ENCODE measurements at regions not wholly inside any gene's neighbourhood (a gene's known extent, or its start where the extent isn't known, plus 50 kb on each side); places are given as distances from the start of the nearest gene placed in this dataset.

DNA sequence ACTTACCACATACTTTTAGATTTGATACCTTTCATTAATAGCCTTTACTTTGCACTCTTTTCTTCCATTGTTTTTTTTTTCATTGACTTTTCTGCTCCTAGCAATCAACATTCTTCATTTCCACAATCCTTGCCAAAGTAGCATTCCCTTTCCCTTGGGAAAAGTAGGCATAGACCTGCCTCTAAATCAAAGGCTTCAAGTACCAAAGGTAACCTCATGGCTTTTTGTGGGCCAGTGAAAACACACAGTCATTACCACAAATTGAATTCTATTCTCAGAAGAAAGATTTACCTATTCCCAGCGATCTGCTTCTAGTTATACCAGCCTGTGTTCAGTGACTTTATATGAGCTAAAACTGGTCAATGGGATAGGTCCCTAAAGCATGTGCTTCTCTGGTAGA, 109.2 kb downstream of the SOCS6 start:
- TF ChIP-seq, protein P1, sequence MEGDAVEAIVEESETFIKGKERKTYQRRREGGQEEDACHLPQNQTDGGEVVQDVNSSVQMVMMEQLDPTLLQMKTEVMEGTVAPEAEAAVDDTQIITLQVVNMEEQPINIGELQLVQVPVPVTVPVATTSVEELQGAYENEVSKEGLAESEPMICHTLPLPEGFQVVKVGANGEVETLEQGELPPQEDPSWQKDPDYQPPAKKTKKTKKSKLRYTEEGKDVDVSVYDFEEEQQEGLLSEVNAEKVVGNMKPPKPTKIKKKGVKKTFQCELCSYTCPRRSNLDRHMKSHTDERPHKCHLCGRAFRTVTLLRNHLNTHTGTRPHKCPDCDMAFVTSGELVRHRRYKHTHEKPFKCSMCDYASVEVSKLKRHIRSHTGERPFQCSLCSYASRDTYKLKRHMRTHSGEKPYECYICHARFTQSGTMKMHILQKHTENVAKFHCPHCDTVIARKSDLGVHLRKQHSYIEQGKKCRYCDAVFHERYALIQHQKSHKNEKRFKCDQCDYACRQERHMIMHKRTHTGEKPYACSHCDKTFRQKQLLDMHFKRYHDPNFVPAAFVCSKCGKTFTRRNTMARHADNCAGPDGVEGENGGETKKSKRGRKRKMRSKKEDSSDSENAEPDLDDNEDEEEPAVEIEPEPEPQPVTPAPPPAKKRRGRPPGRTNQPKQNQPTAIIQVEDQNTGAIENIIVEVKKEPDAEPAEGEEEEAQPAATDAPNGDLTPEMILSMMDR (IDR thresholded peaks at IDR 0.05 in 4 of 5, conservative IDR thresholded peaks at IDR 0.05 in 1 of 5), result no peak
- no peak for TF ChIP-seq POLR2A (IDR thresholded peaks at IDR 0.05)
